Activated naive CD8-positive, alpha-beta T cell treated with anti-CD3 and anti-CD28 coated beads for 36 hours (primary cell): ENCODE measurements at regions not wholly inside any gene's neighbourhood (a gene's known extent, or its start where the extent isn't known, plus 50 kb on each side); places are given as distances from the start of the nearest gene placed in this dataset.
"Not testable (repeated sequence)": the region's sequence is repeated elsewhere in the genome, so short reads cannot be mapped to it uniquely, and the experiment has no call there.

ENCODE experiments used
- DNase-seq: peaks from one replicate; pipeline ENCODE4 v3.0.0; 2021
- H3K27ac Mint-ChIP-seq: one replicate; pipeline ENCODE4 v1.8.0; 2022; ENCODE audit warnings: mild to moderate bottlenecking, moderate library complexity, mixed read lengths
- H3K27me3 Mint-ChIP-seq: one replicate; pipeline ENCODE4 v1.8.0; 2022; ENCODE audit warnings: mild to moderate bottlenecking, mixed read lengths
- H3K36me3 Mint-ChIP-seq: one replicate; pipeline ENCODE4 v1.8.0; 2021; ENCODE audit warnings: mild to moderate bottlenecking, mixed read lengths
- H3K4me1 Mint-ChIP-seq: one replicate; pipeline ENCODE4 v1.8.0; 2021; ENCODE audit warnings: mixed read lengths
- H3K4me3 Mint-ChIP-seq: one replicate; pipeline ENCODE4 v1.8.0; 2022; ENCODE audit warnings: mild to moderate bottlenecking, moderate library complexity, mixed read lengths
- H3K9me3 Mint-ChIP-seq: one replicate; pipeline ENCODE4 v1.8.0; 2022; ENCODE audit warnings: mixed read lengths

DNA sequence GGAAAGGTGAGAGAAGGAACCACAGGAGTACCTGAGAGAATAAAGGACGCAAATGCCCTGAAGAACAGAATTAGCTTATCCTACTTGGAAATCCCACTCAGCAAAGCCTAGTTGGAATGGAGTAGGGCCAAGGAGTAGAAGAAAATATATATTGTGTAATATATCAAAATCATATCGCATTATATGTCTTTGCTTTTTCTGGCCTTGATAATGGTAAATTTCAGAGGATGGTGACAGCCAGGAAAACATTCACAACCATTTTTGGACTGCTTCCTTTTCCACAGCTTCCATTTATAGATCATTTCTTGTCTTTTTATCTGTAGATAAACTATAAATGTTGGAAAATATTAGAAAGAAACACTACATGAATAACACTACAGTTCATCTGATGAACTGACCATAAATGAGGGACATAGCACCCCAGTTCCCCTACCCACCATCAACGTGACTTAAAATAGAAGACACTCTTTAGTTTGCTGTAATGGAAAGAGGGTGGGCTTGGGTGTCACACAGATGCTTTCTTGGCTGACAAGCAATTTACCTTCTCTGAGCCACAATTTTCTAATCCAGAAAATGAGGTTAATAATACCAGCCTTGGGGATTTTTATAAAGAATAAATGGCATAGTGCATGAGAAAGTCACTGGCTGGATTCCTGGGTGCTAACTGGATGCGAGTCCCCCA, 569.6 kb downstream of the NTRK3 start:
- no peak for DNase-seq
- Mint-ChIP-seq H3K9me3 (peaks cover 6% of the 10 kb centered on the region), H3K4me3 (no peak overlapping the region), H3K4me1 (peaks cover 5% of the 10 kb centered on the region), H3K27me3 (peaks cover 4% of the 10 kb centered on the region), H3K27ac (no peak overlapping the region), H3K36me3 (no peaks in the 10 kb centered on the region)

DNA sequence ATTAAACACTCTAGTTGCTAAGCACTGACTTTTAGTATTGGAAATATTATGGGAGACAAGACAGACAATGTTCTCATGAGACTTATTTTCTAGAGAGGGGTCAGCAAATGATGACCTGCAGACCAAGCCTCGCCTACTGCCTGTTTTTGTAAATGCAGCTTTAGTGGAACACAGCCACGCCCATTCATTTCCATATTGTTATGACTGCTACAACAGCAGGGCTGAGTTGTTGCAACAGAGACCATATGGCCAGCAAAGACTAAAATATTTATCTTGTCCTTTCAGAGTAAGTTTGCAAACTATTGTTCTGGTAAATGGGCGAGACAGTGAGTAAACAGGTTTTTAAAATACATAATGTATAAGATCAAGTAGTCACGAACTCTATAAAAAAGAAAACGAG, 570.2 kb downstream of the NTRK3 start:
- Mint-ChIP-seq H3K27me3 (peaks cover 4% of the 10 kb centered on the region), H3K36me3 (no peaks in the 10 kb centered on the region), H3K4me1 (peaks cover 5% of the 10 kb centered on the region), H3K27ac (no peak overlapping the region), H3K9me3 (peaks cover 7% of the 10 kb centered on the region), H3K4me3 (no peak overlapping the region)
- no peak for DNase-seq

DNA sequence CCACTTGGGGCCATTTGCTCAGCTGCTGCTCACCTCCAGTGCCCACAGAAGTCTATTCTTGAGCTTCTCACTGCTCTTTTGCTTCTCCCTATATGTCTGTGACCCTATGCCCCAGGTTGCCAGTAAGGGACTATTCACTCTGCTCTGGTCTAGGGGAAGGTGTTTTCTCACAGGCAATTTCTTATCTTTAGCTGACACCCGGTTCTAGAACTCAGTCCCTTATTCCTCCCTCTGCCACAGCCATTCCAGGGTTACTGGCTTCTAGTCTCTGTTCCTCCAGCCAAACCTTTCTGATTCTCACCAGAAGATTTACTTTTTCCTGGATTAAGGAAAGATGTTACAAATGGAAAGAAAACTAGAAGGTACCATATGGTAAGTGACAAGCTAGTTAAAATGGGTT, 574.0 kb downstream of the NTRK3 start:
- no peak overlapping the region for H3K4me3 Mint-ChIP-seq
- DNase-seq: no peak
- H3K27ac Mint-ChIP-seq: no peak overlapping the region
- peaks cover 15% of the 10 kb centered on the region for H3K9me3 Mint-ChIP-seq
- H3K4me1 Mint-ChIP-seq: no peaks in the 10 kb centered on the region
- peaks cover 4% of the 10 kb centered on the region for H3K27me3 Mint-ChIP-seq
- H3K36me3 Mint-ChIP-seq: no peaks in the 10 kb centered on the region

DNA sequence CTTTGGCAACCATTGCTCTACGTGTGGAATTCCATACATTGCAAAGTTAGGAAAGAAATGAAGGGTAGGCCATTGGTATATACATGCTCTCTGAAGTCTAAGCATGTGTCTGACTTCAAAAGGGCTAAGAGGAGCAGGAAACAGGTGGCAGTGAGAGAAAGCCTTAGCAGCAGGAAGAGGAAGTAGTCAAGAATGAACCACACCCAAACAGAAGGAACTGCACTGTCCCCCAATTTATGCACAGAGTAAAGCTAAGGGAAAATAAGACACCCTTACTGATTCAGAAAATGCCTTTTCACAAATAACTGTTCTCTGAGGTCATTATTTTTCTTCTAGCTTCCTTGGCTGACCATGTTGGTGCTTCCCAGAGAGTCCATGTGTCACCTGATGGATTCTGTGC, 575.4 kb downstream of the NTRK3 start:
- peaks cover 23% of the 10 kb centered on the region for H3K9me3 Mint-ChIP-seq

DNA sequence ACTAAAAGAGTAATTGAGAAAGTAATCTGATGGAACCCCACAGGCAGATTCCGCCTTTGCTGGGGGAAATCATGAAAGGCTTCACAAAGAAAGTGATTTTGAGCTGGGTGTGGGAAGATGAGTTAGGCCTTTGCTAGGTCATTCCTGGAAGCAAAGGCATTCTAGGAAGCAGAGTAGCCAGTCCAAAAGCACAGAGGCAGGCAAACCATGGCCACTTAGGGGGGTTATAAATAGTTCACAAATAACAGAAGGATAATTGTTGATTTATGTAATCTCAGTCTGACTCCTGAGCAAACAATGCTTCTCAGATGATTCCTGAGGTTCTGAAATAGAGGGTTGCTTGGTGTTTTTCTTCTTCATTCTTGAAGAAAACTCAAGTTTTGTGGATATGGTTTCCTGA, 576.3 kb downstream of the NTRK3 start:
- Mint-ChIP-seq H3K4me1 (no peaks in the 10 kb centered on the region), H3K27me3 (peaks cover 4% of the 10 kb centered on the region), H3K36me3 (peaks cover 5% of the 10 kb centered on the region), H3K4me3 (no peak overlapping the region), H3K27ac (no peak overlapping the region), H3K9me3 (peaks cover 23% of the 10 kb centered on the region)
- DNase-seq: no peak

More for the DNA sequence above, 575.4 kb downstream of the NTRK3 start:
- Mint-ChIP-seq H3K4me3 (no peak overlapping the region), H3K27ac (no peak overlapping the region), H3K36me3 (peaks cover 5% of the 10 kb centered on the region), H3K27me3 (peaks cover 4% of the 10 kb centered on the region), H3K4me1 (no peaks in the 10 kb centered on the region)
- no peak for DNase-seq

DNA sequence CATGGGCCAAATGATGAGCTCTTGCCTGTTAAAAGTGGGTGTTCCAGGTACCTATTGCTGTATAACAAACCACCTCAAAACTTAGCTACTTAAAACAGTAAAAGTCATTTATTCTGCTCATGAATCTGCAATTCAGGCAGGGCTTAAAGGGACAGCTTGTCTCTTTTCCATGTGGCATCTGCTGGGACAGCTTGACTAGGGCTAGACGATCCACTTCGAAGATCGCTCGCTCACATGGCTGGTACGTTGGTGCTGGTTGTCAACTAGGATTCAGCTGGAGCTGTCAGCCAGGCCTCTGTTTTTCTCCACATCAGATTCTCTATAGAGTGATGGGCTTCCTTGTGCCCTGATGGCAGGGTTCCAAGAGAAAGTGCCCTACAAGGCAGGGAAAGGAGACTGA, 581.3 kb downstream of the NTRK3 start:
- peaks cover 17% of the 10 kb centered on the region for H3K9me3 Mint-ChIP-seq

DNA sequence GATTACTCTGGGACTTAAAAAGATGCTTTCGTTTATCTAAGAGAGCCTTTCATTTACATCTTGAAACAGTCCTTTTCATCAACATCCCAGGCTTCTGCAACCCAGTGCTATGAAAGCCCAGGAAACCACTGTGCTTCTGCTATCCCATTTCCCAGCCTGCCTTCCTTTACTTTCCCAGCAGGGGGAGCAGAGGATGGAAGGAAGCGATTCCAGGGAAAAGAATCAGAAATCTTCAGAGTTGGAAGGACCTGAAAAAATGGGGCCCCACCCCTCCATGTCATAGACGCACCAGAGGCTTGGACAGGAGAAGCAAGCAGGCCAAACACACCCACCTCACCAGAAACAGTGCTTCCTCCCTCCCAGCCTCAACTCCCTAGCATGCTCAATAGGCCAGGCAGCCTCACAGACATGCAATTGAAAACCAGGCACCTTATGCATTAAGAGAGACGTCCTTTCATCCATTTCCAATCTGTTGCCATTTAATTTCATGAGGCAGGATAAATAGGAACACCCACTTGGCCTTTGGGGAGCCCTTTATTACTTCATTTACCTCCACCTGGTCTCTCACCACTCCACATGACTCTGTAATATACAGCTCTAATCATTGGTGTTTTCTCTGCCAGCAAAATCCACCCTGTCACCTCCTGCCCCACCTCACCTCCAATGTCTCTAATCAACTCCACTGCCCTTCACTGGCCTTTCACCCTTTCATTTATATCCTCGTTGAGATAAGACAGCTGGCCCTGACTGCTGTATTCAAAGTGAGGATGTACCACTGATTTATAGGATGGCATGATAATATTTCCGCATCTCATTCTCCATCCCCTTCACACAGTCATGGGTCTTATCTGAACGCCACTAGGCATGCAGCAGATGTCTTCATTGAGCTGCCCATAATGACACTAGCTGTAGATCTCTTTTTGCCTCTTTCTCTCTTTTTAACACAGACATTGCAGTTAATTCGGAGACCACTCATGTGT, 583.9 kb downstream of the NTRK3 start:
- no peak for DNase-seq
- Mint-ChIP-seq H3K27me3 (no peaks in the 10 kb centered on the region), H3K36me3 (peaks cover 5% of the 10 kb centered on the region), H3K9me3 (peaks cover 21% of the 10 kb centered on the region), H3K4me3 (no peak overlapping the region), H3K27ac (no peak overlapping the region), H3K4me1 (no peaks in the 10 kb centered on the region)

More for the DNA sequence above, 581.3 kb downstream of the NTRK3 start:
- Mint-ChIP-seq H3K27ac (no peak overlapping the region), H3K36me3 (peaks cover 5% of the 10 kb centered on the region), H3K27me3 (no peaks in the 10 kb centered on the region), H3K4me1 (no peaks in the 10 kb centered on the region), H3K4me3 (no peak overlapping the region)
- DNase-seq: no peak

DNA sequence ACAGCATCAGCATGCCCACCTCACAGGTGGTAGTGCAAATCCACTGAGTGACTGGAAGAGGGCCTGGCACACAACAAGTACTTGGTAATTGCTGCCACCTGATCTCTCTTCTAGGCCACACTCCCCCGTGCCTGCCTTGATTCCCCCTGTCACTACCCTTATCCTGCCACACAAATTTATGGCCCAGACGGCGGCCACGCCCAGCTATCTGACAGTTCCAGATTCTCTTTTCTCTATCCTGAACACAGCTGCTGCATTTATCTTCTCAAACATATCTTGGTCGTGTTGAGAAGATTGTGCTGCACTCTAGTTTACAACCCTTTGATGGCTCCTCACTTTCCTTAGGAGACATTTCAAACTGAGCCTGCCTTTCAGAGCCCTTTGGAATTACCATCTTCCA, 585.2 kb downstream of the NTRK3 start:
- no peak for DNase-seq
- peaks cover 11% of the 10 kb centered on the region for H3K9me3 Mint-ChIP-seq
- no peaks in the 10 kb centered on the region for H3K4me1 Mint-ChIP-seq
- no peaks in the 10 kb centered on the region for H3K27me3 Mint-ChIP-seq
- H3K36me3 Mint-ChIP-seq: no peaks in the 10 kb centered on the region
- no peak overlapping the region for H3K27ac Mint-ChIP-seq
- H3K4me3 Mint-ChIP-seq: no peak overlapping the region

DNA sequence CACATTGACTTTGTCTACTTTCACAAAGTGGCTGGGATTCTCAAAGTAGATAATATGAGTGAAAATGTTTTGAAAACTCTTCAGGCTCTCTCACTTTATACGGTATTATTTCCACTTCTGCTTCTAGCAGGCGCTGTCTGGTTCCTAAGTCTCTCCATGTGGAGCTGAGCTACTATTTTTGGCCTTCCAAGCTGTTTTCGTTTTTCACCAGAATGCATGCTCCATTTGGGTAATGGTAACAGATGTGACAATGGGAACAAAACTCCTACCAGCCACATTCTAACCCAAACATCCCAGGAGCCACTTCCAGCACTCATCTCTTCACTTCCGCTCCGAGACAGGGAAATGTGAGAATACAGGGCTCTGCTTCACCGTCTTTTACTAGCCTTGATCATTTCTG, 586.7 kb downstream of the NTRK3 start:
- no peaks in the 10 kb centered on the region for H3K27me3 Mint-ChIP-seq
- DNase-seq: no peak
- peaks cover 13% of the 10 kb centered on the region for H3K9me3 Mint-ChIP-seq
- no peaks in the 10 kb centered on the region for H3K36me3 Mint-ChIP-seq
- H3K4me1 Mint-ChIP-seq: no peaks in the 10 kb centered on the region
- no peak overlapping the region for H3K27ac Mint-ChIP-seq
- H3K4me3 Mint-ChIP-seq: no peak overlapping the region

DNA sequence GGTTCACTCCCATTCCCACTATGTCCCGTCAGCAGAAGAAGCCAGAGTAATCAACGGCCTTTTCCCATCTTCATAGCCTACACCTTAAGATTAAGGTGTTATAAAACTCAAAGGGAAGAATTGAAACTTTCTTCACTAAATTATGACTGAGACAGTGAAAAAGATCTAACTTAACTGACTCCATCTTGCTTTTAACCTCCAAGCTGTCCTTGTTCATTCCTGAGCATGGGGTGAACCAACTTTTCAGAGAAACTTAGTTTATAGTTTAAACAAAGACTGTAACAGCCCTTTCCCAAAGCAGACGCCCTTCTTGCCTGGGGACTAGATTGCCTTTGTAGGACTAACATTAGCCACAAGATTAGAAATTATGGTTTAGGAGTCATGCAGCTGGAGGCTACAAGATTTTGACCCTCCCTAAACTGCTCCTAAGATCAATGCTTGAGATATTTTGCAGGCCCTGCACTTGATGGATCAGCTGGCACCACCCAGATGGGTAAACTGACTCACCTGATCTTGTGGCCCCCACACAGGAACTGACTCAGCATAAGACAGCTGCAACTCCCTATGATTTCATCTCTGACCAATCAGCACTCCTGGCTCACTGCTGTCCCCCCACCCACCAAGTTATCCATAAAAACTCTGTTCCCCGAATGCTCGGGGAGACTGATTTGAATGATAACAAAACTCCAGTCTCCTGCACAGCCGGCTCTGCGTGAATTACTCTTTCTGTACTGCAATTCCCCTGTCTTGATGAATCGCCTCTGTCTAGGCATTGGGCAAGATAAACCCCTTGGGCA, 587.6 kb downstream of the NTRK3 start:
- not testable (repeated sequence) for H3K36me3 Mint-ChIP-seq, DNase-seq, H3K27me3 Mint-ChIP-seq, H3K4me3 Mint-ChIP-seq, H3K4me1 Mint-ChIP-seq, H3K27ac Mint-ChIP-seq
- H3K9me3 Mint-ChIP-seq: peaks cover 10% of the 10 kb centered on the region

DNA sequence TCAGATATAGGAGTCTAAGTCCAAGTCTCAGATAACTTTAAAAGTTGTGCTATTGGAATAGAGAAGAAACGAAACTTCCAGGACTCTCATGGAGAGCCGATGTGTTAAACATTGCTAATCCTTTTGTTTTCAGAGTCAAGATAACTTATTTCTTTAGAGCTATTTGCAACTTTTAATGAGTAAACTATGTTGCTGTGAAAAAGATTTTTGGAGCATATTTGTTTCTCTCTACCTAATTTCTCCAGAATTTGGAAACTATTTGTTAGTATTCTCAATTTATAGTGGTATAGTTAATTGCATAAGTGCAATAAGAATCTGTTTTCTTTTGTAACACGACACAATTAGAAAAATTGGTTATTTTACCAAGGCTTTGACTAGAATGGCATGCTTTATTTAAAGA, 588.9 kb downstream of the NTRK3 start:
- no peak for DNase-seq
- Mint-ChIP-seq H3K27me3 (no peaks in the 10 kb centered on the region), H3K27ac (no peak overlapping the region), H3K9me3 (peaks cover 10% of the 10 kb centered on the region), H3K4me1 (no peaks in the 10 kb centered on the region), H3K4me3 (no peak overlapping the region), H3K36me3 (no peaks in the 10 kb centered on the region)

DNA sequence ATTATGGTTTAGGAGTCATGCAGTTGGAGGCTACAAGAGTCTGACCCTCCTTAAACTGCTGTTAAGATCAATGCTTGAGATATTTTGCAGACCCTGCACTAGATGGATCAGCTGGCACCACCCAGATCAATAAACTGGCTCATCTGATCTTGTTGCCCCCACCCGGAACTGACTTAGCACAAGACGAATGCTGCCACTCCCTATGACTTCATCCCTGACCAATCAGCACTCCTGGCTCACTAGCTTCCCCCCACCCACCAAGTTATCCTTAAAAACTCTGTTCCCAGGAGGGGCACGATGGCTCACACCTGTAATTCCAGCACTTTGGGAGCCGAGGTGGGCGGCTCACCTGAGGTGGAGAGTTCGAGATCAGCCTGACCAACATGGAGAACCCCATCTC, 594.0 kb downstream of the NTRK3 start:
- Mint-ChIP-seq H3K27me3 (no peaks in the 10 kb centered on the region), H3K36me3 (no peaks in the 10 kb centered on the region), H3K9me3 (peaks cover 2% of the 10 kb centered on the region), H3K4me3 (no peak overlapping the region), H3K27ac (no peak overlapping the region), H3K4me1 (no peaks in the 10 kb centered on the region)
- DNase-seq: no peak

DNA sequence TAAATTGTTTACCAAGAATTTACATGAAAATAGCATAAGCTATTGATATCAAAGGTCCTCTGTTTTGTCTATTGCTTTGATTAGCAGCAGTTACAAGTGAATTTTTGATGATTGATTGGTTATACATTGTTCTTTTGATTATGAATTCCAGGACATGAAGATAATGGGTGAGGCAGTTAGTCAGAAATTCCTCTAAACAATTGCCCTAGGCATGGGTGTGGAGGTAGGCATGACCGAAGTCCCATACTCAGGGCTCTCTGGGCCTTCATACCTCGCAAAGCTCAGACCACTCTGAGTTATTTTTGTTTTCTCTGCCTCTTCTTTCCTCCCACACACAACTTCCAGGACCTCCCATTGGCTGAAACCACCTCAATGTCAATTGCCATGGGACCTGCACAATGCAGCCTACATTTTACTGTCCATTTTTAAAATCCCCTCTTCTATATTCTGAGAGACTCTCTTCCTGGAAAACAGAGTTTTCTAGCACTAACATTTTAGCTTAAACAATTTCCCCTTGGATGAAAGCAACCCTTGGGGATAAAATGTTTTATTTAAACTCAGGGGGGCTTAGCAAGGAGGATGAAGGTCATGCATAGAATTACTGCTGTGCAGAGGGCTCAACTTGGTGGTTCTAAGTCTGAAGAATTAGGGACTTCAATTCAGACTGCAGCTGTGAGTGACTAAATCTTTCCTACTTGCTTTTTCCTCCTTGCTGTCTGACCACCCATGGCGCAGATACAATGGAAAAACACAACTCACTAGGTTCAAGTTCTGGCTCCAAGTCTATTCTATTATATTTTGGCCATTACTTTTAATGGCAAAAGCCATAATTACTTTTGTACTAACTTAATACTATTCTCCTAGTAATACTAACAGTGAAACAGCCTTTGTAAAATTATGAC, 594.8 kb downstream of the NTRK3 start:
- no peaks in the 10 kb centered on the region for H3K4me1 Mint-ChIP-seq
- no peak overlapping the region for H3K4me3 Mint-ChIP-seq
- no peak overlapping the region for H3K27ac Mint-ChIP-seq
- DNase-seq: no peak
- H3K9me3 Mint-ChIP-seq: peaks cover 2% of the 10 kb centered on the region
- no peaks in the 10 kb centered on the region for H3K27me3 Mint-ChIP-seq
- no peaks in the 10 kb centered on the region for H3K36me3 Mint-ChIP-seq
